ENCODE measurements at regions not wholly inside any gene's neighbourhood (a gene's known extent, or its start where the extent isn't known, plus 50 kb on each side); places are given as distances from the start of the nearest gene placed in this dataset.

DNA sequence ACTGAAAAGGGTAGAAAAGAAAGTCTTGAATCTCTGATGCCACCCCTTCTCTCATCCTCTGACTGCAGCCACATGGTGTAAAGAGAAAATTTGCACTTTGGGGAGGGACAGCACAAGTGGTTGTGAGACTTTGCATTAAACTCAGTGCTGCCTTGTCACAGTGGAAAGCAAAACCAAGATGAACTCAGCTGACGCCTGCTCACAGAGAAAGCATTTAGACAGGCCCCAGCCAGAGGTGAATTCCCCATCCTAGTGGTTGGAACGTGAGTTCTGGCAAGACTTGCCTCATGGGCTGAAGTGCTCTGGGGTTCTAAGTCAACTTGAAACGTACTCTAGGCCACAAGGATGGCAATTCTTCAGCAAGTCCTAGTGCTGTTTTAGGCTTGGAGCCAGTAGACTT is 1101.4 kb downstream of the ADGRL3 start:
- no peak for TF ChIP-seq POLR2A (IDR thresholded peaks at IDR 0.05)
- TF ChIP-seq, protein P1, sequence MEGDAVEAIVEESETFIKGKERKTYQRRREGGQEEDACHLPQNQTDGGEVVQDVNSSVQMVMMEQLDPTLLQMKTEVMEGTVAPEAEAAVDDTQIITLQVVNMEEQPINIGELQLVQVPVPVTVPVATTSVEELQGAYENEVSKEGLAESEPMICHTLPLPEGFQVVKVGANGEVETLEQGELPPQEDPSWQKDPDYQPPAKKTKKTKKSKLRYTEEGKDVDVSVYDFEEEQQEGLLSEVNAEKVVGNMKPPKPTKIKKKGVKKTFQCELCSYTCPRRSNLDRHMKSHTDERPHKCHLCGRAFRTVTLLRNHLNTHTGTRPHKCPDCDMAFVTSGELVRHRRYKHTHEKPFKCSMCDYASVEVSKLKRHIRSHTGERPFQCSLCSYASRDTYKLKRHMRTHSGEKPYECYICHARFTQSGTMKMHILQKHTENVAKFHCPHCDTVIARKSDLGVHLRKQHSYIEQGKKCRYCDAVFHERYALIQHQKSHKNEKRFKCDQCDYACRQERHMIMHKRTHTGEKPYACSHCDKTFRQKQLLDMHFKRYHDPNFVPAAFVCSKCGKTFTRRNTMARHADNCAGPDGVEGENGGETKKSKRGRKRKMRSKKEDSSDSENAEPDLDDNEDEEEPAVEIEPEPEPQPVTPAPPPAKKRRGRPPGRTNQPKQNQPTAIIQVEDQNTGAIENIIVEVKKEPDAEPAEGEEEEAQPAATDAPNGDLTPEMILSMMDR (IDR thresholded peaks at IDR 0.05), result no peak

Measured in esophagus squamous epithelium (tissue), 4 donors.